Jurkat, Clone E6-1 (cell line): ENCODE measurements at regions not wholly inside any gene's neighbourhood (a gene's known extent, or its start where the extent isn't known, plus 50 kb on each side); places are given as distances from the start of the nearest gene placed in this dataset.
"Not testable (repeated sequence)": the region's sequence is repeated elsewhere in the genome, so short reads cannot be mapped to it uniquely, and the experiment has no call there.

Source experiments
- DNase-seq: peaks from one replicate; pipeline ENCODE4 v3.0.0-alpha.2; 2011; ENCODE audit warnings: low read depth, low spot score
- H3K4me3 ChIP-seq: 2 replicates; pipeline ENCODE4 v1.5.1; 2011; ENCODE audit warnings: mild to moderate bottlenecking, low read length, control low read depth, moderate library complexity

- no peak overlapping the region for H3K4me3 ChIP-seq
- DNase-seq = no peak
Observed at GRCh38 chrX:147468600-147468999, 443.1 kb upstream of the FMR1 start.

DNA sequence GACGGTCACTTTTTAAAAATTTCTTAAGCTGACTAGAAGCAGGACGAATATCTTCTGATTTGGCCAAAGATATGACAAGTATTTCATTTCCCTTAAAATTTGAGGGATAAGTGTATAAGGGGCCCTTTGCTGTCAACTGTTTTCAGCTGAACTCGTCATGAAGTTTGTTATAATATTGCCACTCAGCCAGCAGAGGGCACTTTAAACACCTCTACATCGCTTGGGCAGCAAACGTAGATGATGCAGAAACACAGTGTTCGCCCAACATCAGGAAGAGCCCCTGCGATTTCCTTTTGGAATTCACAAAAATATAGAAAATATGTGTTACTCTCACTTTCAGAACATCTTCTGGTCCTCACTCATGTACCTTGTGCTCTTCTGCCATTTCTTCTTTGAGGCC, 435.7 kb upstream of the FMR1 start:
- DNase-seq = peak; percentile 3
- H3K4me3 ChIP-seq = no peak overlapping the region

GRCh38 chrX:147478899-147479298, 432.8 kb upstream of the FMR1 start:
- no peak for DNase-seq
- H3K4me3 ChIP-seq = no peak overlapping the region

DNA sequence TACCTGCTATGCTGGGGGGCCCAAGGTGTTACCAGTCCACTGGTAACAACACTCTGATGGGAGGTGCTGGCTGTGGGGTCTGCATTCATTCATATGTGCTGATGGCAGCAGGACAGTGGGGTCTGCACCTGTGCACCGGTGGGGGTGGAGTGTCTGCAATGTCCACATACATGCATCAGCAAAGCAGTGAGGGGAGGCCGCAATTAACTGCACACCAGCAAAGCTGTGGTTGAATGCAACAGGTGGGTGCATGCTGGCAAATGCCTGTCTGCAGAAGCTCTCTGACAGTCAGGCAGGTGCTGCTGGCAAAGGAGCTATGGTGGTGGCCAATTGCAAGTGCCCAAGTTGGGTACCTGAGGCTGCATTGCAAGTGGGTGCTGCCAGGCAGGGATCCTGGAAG, 426.5 kb upstream of the FMR1 start:
- DNase-seq = no peak
- H3K4me3 ChIP-seq = no peak overlapping the region

DNA sequence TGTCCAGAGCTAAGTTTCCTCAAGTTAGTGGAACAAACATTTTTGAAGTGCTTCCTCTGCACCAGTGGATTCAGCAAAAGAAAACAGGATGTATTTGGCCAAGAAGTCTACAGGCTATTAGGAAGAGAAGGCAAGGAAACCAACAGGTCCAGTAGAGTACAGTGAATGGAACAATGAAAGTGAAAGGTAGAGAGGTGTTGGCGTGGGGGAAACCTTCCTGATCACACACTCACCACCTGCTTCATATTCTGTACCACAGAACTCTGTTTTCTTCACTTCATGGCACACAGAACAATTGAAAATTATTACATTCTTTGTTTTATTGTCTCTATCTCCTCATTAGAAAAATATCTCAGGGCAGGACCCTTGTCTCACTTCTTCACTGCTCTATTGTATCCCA, 417.4 kb upstream of the FMR1 start:
- DNase-seq = no peak
- H3K4me3 ChIP-seq = no peak overlapping the region

DNA sequence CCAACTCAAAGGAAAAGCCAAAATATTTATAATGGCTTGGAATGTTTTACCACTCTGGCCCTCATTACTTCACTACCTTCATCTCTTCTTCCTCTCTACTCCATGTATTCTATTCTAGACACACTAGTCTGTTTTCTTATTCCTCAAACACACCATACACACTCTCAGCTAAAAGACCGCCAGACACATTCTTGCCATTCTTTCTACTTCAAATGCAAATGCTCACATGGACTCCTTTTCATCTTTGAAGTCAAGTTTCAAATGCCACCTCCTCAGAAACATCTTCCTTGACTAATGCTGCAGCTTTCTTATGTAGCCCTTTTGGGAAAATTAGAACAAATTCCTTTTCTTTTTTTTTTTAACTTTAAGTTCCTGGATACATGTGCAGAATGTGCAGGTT, 412.9 kb upstream of the FMR1 start:
- no peak for DNase-seq
- H3K4me3 ChIP-seq = no peak overlapping the region

DNA sequence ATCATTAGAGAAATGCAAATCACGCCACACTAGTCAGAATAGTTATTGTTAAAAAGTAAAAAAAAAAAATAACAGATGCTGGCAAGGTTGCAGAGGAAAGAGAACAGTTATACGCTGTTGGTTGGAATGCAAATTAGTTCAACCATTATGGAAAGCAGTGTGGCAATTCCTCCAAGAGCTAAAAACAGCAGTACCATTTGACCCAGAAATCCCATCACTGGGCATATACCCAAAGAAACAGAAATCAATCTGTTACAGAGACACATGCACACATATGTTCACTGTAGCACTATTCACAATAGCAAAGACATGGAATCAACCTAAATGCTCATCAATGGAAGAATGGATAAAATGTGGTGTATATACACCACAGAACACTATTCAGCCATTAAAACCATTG, 388.7 kb upstream of the FMR1 start:
- H3K4me3 ChIP-seq = no peak overlapping the region
- no peak for DNase-seq

DNA sequence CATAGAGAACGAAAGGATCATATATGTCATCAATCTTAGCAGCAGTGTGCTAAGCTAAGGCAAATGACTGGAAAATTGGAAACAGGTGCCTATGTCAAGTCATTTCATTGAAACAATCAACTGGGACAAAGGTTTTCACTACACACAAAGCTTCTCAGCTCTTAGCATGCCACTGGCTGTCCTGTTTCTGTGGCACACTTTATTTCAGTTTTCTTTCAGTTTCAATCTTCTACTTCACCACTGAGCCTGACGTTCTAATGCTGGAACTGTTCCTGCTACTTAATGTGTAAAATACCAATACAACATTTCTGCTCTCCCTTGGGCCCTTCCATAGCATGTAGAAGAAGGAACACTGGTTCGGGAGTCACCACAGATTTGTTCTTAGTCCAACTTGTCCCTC, 378.3 kb upstream of the FMR1 start:
- no peak for DNase-seq
- no peak overlapping the region for H3K4me3 ChIP-seq

- H3K4me3 ChIP-seq = no peak overlapping the region
- no peak for DNase-seq
Observed at GRCh38 chrX:147537172-147537571, 374.5 kb upstream of the FMR1 start.

- not testable (repeated sequence) for DNase-seq, H3K4me3 ChIP-seq
Observed at GRCh38 chrX:147548023-147548422, 363.7 kb upstream of the FMR1 start.

DNA sequence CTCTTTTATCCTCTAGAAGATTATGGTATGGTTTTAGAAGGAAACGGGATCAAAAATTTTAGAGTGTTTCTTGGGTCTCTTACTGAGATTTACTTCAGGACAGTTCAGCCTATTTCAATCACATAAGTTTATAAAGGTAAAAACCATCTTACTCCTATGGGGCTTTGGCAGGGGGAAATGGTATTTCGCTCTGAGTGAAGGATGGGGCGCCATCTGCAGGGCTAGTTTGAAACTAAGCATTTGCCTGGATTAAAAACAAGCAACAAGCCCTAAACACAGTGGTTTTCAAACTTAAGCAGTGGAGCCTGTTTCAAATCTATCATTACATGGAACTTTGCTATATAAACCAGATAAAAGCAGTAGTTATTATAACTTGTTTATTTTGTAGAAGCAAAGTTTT, 361.5 kb upstream of the FMR1 start:
- DNase-seq = peak; percentile 17
- H3K4me3 ChIP-seq = no peak overlapping the region

- no peak overlapping the region for H3K4me3 ChIP-seq
- DNase-seq = no peak
Observed at GRCh38 chrX:147559191-147559590, 352.5 kb upstream of the FMR1 start.

DNA sequence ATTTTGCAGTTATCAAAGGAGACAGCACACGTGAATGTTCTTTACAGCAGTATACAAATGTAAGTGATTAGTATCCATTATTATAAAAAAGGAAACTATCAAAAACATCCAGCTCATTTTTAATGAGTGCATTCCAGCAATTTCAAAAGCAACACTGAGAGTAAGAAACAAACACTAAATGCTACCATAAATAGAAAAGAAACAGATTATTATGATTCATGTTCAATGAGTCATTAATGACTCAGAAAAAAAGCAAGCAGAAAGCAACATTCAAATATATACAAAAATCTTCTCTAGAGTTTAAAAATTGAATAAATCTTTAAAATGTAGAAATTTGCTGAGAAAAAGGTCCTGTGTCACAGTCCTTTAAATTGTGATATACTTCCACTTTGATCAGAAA, 346.5 kb upstream of the FMR1 start:
- H3K4me3 ChIP-seq = no peak overlapping the region
- no peak for DNase-seq

DNA sequence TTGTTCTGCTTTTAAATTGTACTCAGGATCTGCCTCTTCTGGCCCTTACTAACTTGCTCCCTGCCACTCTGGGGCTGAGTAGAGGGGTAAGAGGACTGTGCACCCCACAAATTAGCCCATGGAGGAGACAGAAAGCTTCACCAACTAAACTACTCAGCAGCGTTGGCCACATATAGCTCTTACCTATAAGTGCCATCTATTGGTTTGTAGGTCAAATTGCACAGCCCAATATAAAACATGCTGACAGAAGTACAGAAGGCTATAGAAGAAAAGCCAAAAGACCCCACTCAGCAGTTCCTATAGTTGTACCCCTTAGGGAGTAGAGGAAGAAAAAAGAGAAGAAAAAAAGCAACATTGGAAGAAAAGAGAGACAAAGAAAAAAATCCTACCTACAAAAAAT, 341.2 kb upstream of the FMR1 start:
- DNase-seq = no peak
- no peak overlapping the region for H3K4me3 ChIP-seq

- DNase-seq = no peak
- no peak overlapping the region for H3K4me3 ChIP-seq
Observed at GRCh38 chrX:147573266-147573665, 338.5 kb upstream of the FMR1 start.

DNA sequence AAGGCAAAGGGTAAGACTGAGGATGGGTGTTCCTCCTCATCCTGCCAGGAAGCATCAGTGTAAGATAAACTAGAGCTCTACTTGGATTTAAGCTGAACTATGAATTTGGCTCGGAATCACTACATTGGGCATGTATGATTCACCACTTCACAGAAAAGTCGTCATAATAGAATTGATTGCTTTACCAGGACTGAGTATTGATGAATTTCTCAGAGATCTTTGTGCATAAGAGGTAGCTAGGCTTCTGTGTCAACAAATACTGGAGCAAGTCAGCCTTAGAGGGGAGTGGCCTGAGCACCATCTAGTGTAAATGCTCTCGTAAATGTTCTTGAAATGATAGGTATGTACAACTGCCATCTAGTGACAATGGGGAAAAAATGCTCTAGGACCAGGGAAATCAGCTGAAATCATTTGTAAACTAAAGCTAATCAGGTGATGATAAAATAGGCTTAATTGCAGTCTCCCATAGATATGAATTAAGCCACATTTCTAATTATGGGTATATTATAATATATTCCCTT, 309.5 kb upstream of the FMR1 start:
- no peak overlapping the region for H3K4me3 ChIP-seq
- DNase-seq = peak; percentile 18

DNA sequence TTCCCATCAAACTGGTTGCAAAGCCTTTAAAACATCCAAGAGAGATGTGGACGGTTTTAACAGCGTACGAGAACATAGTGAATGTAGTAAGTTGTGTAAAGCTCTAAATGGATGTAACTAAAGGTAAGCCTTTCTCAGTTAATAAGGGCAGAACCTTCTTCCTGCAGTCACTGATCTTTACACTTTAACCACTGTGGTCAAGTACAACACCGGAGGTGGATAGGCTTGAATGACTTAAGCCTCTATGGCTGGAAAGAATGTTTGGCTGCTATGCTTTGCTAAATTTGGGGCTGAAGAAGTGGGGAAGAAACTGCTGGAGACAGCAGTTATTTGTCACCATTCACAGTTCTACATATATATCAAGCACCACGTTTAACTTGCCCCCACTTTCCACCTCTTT, 285.1 kb upstream of the FMR1 start:
- H3K4me3 ChIP-seq = no peak overlapping the region
- no peak for DNase-seq

DNA sequence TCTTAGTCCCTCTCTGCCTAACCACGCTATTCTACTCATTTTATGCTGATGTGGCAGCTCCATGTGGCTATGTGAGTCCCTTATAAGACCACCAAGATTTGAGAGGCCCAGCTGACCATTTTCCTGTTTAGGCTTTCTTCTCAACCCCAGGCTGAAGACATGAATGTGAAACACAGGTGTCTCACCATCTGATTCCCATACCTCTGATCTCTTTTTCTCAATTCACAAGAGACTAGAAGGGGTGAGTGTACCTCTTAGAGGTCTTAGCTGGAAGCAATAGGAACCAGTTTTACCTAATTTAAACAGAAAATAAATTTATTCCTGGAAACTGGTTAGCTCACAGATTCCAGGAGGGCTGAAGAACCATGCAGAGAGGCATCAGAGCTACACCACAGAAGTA, 276.5 kb upstream of the FMR1 start:
- no peak overlapping the region for H3K4me3 ChIP-seq
- no peak for DNase-seq

DNA sequence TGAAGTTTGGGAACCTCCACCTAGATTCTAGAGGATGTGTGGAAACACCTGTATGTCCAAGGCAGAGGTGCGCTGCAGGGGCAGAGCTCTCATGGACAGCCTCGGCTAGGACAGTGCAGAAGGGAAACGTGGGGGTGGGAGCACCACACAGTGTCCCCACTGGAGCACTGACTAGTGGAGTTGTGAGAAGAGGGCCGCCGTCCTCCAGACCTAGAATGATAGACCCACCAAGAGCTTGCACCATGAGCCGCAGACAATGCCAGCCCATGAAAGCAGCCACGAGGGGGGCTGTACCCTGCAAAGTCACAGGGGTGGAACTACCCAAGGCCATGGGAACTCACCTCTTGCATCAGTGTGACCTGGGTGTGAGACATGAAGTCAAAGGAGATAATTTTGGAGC, 274.5 kb upstream of the FMR1 start:
- no peak for DNase-seq
- H3K4me3 ChIP-seq = no peak overlapping the region

- DNase-seq = no peak
- no peak overlapping the region for H3K4me3 ChIP-seq
Observed at GRCh38 chrX:147646949-147647723, 264.6 kb upstream of the FMR1 start.

DNA sequence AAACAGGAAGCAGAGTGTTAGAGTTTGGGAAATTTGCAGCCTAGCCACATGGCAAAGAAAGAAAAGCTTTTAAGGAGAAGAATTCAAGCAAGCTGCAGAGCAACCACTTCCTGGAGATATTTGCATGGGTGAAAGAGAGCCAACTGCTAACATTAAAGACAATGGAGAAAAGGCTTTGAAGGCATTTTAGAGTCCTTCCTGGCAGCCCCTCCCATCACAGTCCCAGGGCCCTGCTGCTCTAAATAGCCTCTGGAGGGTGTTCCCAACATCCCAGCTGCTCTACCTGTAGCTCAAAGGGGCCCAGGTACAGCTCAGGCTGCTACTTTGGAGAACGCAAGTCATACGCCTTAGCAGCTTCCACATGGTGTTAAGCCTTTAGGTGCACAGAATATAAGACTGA, 235.9 kb upstream of the FMR1 start:
- DNase-seq = peak; percentile 2
- no peak overlapping the region for H3K4me3 ChIP-seq
